Panc1 (cell line): ENCODE measurements at regions not wholly inside any gene's neighbourhood (a gene's known extent, or its start where the extent isn't known, plus 50 kb on each side); places are given as distances from the start of the nearest gene placed in this dataset.

Source experiments
- ATAC-seq: fragments of 200-7000 bp; cut with Tn5 transposase; 2 replicates; pipeline ENCODE4 v1.9.1; 2020; ENCODE audit warnings: mild to moderate bottlenecking, moderate library complexity
- BruUV-seq: library from RNA; stranded (reverse); fragments of 400-500 nt; replicated peaks from 2 replicates; lab custom pipeline; 2021; lab: Mats Ljungman, UMichigan
- CTCF ChIA-PET: fragments of 300-600 bp; sonication (Branson Sonifier 250); formaldehyde crosslinking; loops from one replicate; lab custom pipeline; 2022; ENCODE audit warnings: antibody characterized with exemption; lab: Charles Lee
- POLR2A ChIA-PET: fragments of 300-600 bp; sonication (Branson Sonifier 250); formaldehyde crosslinking; loops from one replicate; lab custom pipeline; 2022; ENCODE audit warnings: antibody characterized with exemption; lab: Charles Lee
- DNase-seq: peaks from one replicate; pipeline ENCODE4 v3.0.0-alpha.2; 2010; ENCODE audit warnings: low read depth, low spot score
- H3K27ac ChIP-seq: 2 replicates; pipeline ENCODE4 v1.5.1; 2011; ENCODE audit warnings: mild to moderate bottlenecking, low read length, inconsistent platforms
- H3K27me3 ChIP-seq: fragments of 200-500 bp; sonication (Bioruptor generic); 2 replicates; pipeline ENCODE4 v1.6.0; 2014; ENCODE audit warnings: low read length, inconsistent platforms; ENCODE audit not compliant: control insufficient read depth, insufficient read depth
- H3K36me3 ChIP-seq: fragments of 200-500 bp; sonication (Bioruptor generic); 2 replicates; pipeline ENCODE4 v1.5.1; 2014; ENCODE audit warnings: inconsistent platforms, mild to moderate bottlenecking, low read length, moderate library complexity; ENCODE audit not compliant: control insufficient read depth, insufficient read depth
- H3K4me1 ChIP-seq: 2 replicates; pipeline ENCODE4 v1.5.1; 2011; ENCODE audit warnings: inconsistent platforms, mild to moderate bottlenecking, low read length, moderate library complexity; ENCODE audit not compliant: control insufficient read depth, insufficient read depth
- H3K4me3 ChIP-seq, 2 experiments: 2 replicates each; pipeline ENCODE4 v1.5.1; 2011 to 2012; ENCODE audit warnings: low read depth in 2 of 2, low read length in 2 of 2, mild to moderate bottlenecking in 2 of 2, inconsistent platforms in 1 of 2, moderate library complexity in 1 of 2
- H3K9me3 ChIP-seq: fragments of 200-500 bp; sonication (Bioruptor generic); 2 replicates; pipeline ENCODE4 v1.5.1; 2014; ENCODE audit warnings: low read depth, mild to moderate bottlenecking, inconsistent platforms, low read length, moderate library complexity; ENCODE audit not compliant: control insufficient read depth, insufficient read depth
- POLR2AphosphoS5 ChIP-seq: IDR thresholded peaks from 2 replicates; pipeline ENCODE4 v1.6.1; 2012; ENCODE audit warnings: mild to moderate bottlenecking, low read depth, low read length, moderate library complexity
- SIN3A ChIP-seq: IDR thresholded peaks from 2 replicates; pipeline ENCODE4 v1.6.1; 2012; ENCODE audit warnings: low read depth, mild to moderate bottlenecking, low read length, moderate library complexity, borderline replicate concordance; ENCODE audit not compliant: insufficient read depth
- TCF7L2 ChIP-seq: IDR thresholded peaks from 2 replicates; pipeline ENCODE4 v1.6.1; 2011; ENCODE audit warnings: mild to moderate bottlenecking, low read depth, low read length, inconsistent platforms
- in situ Hi-C: cut with HindIII; loops from 2 replicates; pipeline ENCODE4 v1.10.0; 2016; ENCODE audit warnings: low sequenced_read_pairs, low pct_unique_long_range_greater_than_20kb
- intact Hi-C: fragments of 100-400 bp; cut with micrococcal nuclease; formaldehyde crosslinking; loops from one replicate; pipeline ENCODE4 v1.10.0; 2022; ENCODE audit not compliant: unreplicated experiment
- TF ChIP-seq, protein P1 (sequence below): fragments of 450-650 bp; IDR thresholded peaks from 2 replicates; pipeline ENCODE4 v1.5.1; 2017; ENCODE audit warnings: mild to moderate bottlenecking
- TF ChIP-seq, protein P2 (sequence below), 2 experiments: IDR thresholded peaks; 2 replicates each; pipeline ENCODE4 v1.6.1; 2011 to 2012; ENCODE audit warnings: low read depth in 2 of 2, control low read depth in 1 of 2, low read length in 1 of 2, mild to moderate bottlenecking in 1 of 2, moderate library complexity in 1 of 2; ENCODE audit not compliant: insufficient read depth in 1 of 2

GRCh38 chr1:193633991-193634390, 447.6 kb upstream of the B3GALT2 start:
- CTCF ChIA-PET, result no interaction called here
- BruUV-seq, result no TSS peak

DNA sequence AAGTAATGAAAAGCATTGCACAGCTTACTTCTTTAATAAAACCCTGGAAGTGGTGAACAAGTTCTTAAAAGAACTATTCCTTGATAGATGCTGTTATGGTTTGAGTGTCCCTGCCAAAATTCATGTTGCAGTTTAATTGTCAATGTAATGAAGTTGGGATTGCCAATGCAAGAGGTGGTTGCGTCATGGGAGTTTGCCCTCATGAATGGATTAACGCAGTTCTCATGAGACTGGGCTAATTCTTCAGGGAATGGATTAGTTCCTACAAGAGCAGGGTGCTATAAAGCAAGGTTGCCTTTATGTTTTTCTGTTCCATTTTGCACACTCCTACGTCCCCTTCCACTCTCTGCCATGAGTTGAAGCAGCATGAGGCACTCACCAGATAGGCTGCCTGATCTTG, 446.7 kb upstream of the B3GALT2 start:
- intact Hi-C loops, result no loop called here
- in situ Hi-C loops, result no loop called here
- H3K4me3 ChIP-seq, result no peak overlapping the region
- no peak overlapping the region for H3K27ac ChIP-seq
- H3K27me3 ChIP-seq, result no peaks in the 10 kb centered on the region
- no TSS peak for BruUV-seq
- ChIA-PET POLR2A (no interaction called here), CTCF (no interaction called here)
- ATAC-seq (no peak), DNase-seq (no peak)
- TF ChIP-seq, protein P1, sequence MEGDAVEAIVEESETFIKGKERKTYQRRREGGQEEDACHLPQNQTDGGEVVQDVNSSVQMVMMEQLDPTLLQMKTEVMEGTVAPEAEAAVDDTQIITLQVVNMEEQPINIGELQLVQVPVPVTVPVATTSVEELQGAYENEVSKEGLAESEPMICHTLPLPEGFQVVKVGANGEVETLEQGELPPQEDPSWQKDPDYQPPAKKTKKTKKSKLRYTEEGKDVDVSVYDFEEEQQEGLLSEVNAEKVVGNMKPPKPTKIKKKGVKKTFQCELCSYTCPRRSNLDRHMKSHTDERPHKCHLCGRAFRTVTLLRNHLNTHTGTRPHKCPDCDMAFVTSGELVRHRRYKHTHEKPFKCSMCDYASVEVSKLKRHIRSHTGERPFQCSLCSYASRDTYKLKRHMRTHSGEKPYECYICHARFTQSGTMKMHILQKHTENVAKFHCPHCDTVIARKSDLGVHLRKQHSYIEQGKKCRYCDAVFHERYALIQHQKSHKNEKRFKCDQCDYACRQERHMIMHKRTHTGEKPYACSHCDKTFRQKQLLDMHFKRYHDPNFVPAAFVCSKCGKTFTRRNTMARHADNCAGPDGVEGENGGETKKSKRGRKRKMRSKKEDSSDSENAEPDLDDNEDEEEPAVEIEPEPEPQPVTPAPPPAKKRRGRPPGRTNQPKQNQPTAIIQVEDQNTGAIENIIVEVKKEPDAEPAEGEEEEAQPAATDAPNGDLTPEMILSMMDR, result no peak
- TF ChIP-seq TCF7L2, result no peak
- no peak for TF ChIP-seq POLR2AphosphoS5
- TF ChIP-seq, protein P2, sequence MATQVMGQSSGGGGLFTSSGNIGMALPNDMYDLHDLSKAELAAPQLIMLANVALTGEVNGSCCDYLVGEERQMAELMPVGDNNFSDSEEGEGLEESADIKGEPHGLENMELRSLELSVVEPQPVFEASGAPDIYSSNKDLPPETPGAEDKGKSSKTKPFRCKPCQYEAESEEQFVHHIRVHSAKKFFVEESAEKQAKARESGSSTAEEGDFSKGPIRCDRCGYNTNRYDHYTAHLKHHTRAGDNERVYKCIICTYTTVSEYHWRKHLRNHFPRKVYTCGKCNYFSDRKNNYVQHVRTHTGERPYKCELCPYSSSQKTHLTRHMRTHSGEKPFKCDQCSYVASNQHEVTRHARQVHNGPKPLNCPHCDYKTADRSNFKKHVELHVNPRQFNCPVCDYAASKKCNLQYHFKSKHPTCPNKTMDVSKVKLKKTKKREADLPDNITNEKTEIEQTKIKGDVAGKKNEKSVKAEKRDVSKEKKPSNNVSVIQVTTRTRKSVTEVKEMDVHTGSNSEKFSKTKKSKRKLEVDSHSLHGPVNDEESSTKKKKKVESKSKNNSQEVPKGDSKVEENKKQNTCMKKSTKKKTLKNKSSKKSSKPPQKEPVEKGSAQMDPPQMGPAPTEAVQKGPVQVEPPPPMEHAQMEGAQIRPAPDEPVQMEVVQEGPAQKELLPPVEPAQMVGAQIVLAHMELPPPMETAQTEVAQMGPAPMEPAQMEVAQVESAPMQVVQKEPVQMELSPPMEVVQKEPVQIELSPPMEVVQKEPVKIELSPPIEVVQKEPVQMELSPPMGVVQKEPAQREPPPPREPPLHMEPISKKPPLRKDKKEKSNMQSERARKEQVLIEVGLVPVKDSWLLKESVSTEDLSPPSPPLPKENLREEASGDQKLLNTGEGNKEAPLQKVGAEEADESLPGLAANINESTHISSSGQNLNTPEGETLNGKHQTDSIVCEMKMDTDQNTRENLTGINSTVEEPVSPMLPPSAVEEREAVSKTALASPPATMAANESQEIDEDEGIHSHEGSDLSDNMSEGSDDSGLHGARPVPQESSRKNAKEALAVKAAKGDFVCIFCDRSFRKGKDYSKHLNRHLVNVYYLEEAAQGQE (IDR thresholded peaks at IDR 0.05; ENCODE audit: insufficient read depth in 1 of 2, low read depth in 2 of 2, low read length in 1 of 2), result no peak
- no peaks in the 10 kb centered on the region for H3K9me3 ChIP-seq
- no peaks in the 10 kb centered on the region for H3K4me1 ChIP-seq
- no peaks in the 10 kb centered on the region for H3K36me3 ChIP-seq

More at GRCh38 chr1:193633991-193634390, 447.6 kb upstream of the B3GALT2 start:
- H3K27me3 ChIP-seq, result no peaks in the 10 kb centered on the region
- H3K9me3 ChIP-seq, result no peaks in the 10 kb centered on the region
- DNase-seq, result no peak
- H3K36me3 ChIP-seq, result no peaks in the 10 kb centered on the region
- TF ChIP-seq SIN3A, result no peak
- TF ChIP-seq TCF7L2, result no peak
- TF ChIP-seq, protein P1, result no peak
- TF ChIP-seq POLR2AphosphoS5, result no peak
- TF ChIP-seq, protein P2 (IDR thresholded peaks at IDR 0.05; ENCODE audit: insufficient read depth in 1 of 2, low read depth in 2 of 2, low read length in 1 of 2), result no peak
- H3K4me1 ChIP-seq, result no peaks in the 10 kb centered on the region
- in situ Hi-C loops (no loop called here), intact Hi-C loops (no loop called here)
- H3K27ac ChIP-seq, result no peak overlapping the region
- POLR2A ChIA-PET, result no interaction called here
- H3K4me3 ChIP-seq, result no peak overlapping the region
- no peak for ATAC-seq
